Thymus (tissue), 11 donors: ENCODE measurements at regions not wholly inside any gene's neighbourhood (a gene's known extent, or its start where the extent isn't known, plus 50 kb on each side); places are given as distances from the start of the nearest gene placed in this dataset.

Experiments used
- DNase-seq, 9 donors: peaks; one replicate each; pipeline ENCODE4 v3.0.0-alpha.2; 2013; ENCODE audit warnings: low spot score in 9 of 9, low read depth in 6 of 9, missing footprints in 1 of 9
- H3K27ac ChIP-seq, 2 donors: one replicate each; pipeline ENCODE4 v1.5.1; 2013; ENCODE audit warnings: control low read depth in 1 of 2, low read depth in 1 of 2, low read length in 1 of 2, mild to moderate bottlenecking in 1 of 2, moderate library complexity in 1 of 2
- H3K27me3 ChIP-seq, 2 donors: one replicate each; pipeline ENCODE4 v1.5.1; 2013; ENCODE audit warnings: low read length in 1 of 2; ENCODE audit not compliant: control insufficient read depth in 2 of 2, insufficient read depth in 1 of 2
- H3K36me3 ChIP-seq, 2 donors: one replicate each; pipeline ENCODE4 v1.5.1; 2013; ENCODE audit warnings: low read length in 1 of 2, mild to moderate bottlenecking in 1 of 2, moderate library complexity in 1 of 2; ENCODE audit not compliant: control insufficient read depth in 2 of 2, insufficient read depth in 2 of 2
- H3K4me1 ChIP-seq, 2 donors: one replicate each; pipeline ENCODE4 v1.5.1; 2013; ENCODE audit warnings: low read length in 2 of 2; ENCODE audit not compliant: control insufficient read depth in 2 of 2, insufficient read depth in 2 of 2
- H3K4me3 ChIP-seq, 2 donors: one replicate each; pipeline ENCODE4 v1.5.1; 2013; ENCODE audit warnings: low read length in 2 of 2, control low read depth in 1 of 2, mild to moderate bottlenecking in 1 of 2
- H3K9me3 ChIP-seq, 2 donors: one replicate each; pipeline ENCODE4 v1.5.1; 2013; ENCODE audit warnings: low read length in 1 of 2, mild to moderate bottlenecking in 1 of 2; ENCODE audit not compliant: control insufficient read depth in 2 of 2, insufficient read depth in 1 of 2
- WGBS: extraction: QIAGEN DNeasy Blood & Tissue Kit; methylation state at CpG from one replicate; pipeline ENCODE4 v1.1.7; 2013; 5-methylcytosine and 5-hydroxymethylcytosine counted together
- donor health status: healthy.

DNA sequence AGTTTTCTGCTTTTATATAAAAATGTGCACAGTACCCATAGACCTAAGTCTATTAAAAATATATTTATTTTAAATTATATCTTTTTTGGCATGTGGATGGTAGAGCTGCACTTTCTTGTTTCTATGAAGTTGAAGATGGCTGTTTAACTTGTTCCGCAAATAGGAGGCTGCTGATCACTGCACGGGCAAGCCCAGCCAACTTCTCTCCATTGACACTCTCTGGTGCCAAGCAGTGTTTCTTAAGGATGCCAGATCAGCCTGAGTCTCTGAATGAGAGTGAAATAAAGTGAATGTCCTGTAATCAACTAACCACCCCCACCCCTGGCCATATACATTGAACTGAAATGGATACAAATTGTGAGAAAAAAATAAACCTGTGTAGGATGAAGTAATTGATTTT is 202.9 kb upstream of the KLHL1 start:
- 95% methylated on average over 2 of the region's 2 CpGs for WGBS
- Histone ChIP-seq H3K27me3 (no peaks in the 10 kb centered on the region), H3K4me3 (no peak overlapping the region), H3K27ac (no peak overlapping the region), H3K36me3 (no peaks in the 10 kb centered on the region), H3K9me3 (no peaks in the 10 kb centered on the region), H3K4me1 (no peaks in the 10 kb centered on the region)
- no peak for DNase-seq

DNA sequence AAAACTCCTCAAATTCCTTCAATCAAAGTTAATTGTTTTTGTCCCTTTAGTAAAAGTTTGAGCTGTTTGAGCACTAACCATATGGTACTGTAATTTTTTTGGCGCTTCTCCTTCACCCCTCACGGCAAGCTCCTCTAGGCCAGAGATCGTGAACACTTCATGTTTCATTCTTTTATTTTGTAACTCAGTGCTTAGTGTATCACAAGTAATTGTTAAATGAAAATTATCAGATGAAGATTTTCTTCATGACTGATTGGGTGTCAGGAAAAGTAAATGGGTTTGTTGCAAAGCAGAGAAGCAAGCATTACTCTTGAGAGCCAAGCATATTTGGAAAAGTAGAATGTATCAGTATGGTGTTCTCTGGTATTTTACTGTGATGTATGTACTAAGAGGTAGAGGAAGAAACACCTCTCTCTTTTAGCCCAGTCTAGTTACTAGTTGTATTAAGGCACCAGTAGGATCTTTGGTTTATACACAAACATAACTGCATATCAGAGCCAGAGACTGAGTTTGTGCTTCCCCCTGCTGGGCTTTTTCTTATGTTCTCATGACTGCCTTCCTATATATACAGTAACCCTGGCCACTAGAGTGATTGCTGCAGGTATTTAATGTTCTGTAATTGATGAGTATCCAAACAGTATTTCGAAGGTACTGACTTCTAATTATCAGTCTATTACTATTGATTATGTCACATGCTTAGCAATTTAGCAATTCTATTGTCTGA is 202.3 kb upstream of the KLHL1 start:
- 41% methylated on average over 4 of the region's 4 CpGs for WGBS
- no peaks in the 10 kb centered on the region for H3K36me3 ChIP-seq
- H3K27ac ChIP-seq: no peak overlapping the region
- no peaks in the 10 kb centered on the region for H3K4me1 ChIP-seq
- H3K27me3 ChIP-seq: no peaks in the 10 kb centered on the region
- DNase-seq: no peak
- no peaks in the 10 kb centered on the region for H3K9me3 ChIP-seq
- no peak overlapping the region for H3K4me3 ChIP-seq

DNA sequence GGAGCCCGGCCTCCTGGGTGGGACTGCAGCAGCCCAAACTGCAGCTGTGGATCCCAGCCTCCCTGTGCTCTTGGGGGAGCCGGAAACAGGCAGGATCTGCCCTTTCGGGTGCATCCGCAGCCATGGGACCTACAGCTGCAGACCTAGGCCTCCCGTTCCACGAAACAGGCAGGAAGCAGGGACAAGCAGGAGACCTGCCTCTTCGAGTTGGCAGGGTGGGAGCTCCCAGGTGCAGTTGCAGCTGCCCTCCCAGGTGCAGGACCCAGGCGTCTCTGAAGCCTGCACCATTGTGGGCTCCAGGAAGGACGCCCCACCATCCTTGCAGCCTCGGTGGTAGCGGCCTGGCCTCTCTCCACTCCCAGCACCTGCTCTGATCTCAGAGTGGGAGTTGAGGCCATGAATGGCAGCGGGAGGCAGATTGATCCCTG is 189.0 kb upstream of the KLHL1 start:
- H3K36me3 ChIP-seq: no peaks in the 10 kb centered on the region
- no peaks in the 10 kb centered on the region for H3K27me3 ChIP-seq
- H3K27ac ChIP-seq: no peak overlapping the region
- 94% methylated on average over 12 of the region's 12 CpGs for WGBS
- peaks cover 3 to 11% of the 10 kb centered on the region in 2 donors for H3K9me3 ChIP-seq
- H3K4me1 ChIP-seq: no peaks in the 10 kb centered on the region
- DNase-seq: no peak
- no peak overlapping the region for H3K4me3 ChIP-seq

DNA sequence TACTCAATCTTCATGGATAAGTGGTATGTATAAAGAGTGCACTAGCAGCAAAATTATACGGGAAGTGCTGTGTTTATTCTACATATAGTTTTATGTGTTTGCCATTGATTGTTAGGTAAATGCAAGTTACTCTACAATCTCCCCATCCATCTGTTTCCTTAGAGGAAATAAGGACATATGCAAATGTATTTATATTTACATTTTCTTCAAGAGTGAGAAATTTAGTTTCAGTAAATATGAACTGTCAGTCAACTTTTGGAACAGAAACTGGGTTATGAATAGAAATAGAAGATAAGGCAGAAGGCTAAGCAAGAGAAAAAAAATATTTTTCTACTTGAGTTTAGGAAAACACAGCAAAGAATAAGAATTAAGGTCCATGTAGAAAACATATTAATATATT is 176.1 kb upstream of the KLHL1 start:
- Histone ChIP-seq H3K9me3 (no peaks in the 10 kb centered on the region), H3K4me3 (no peak overlapping the region), H3K36me3 (no peaks in the 10 kb centered on the region), H3K4me1 (no peaks in the 10 kb centered on the region), H3K27me3 (no peaks in the 10 kb centered on the region), H3K27ac (no peak overlapping the region)
- 79% methylated on average over 1 of the region's 1 CpG for WGBS
- DNase-seq: no peak

DNA sequence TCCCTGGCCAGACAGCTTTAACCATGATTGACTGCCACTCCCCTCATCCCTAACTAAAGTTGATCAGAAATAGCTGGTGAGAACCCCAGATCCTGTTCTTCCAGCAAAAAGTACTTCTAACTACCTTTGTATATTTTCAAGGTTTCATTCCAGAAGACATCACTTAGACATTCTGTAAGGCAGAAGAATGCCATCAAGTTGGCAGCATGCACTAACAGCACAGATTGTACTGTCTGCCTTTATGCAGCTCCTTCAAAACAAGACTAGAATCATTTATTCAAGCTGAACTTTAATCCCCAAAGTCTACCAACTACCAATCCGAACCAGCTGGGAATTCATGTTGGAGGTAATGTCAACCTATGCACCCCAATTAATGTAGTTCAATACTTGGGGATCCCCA is 167.6 kb upstream of the KLHL1 start:
- Histone ChIP-seq H3K27ac (no peak overlapping the region), H3K4me3 (no peak overlapping the region), H3K27me3 (no peaks in the 10 kb centered on the region), H3K36me3 (no peaks in the 10 kb centered on the region), H3K9me3 (no peaks in the 10 kb centered on the region), H3K4me1 (no peaks in the 10 kb centered on the region)
- no peak for DNase-seq
- WGBS: 76% methylated on average over 1 of the region's 1 CpG

DNA sequence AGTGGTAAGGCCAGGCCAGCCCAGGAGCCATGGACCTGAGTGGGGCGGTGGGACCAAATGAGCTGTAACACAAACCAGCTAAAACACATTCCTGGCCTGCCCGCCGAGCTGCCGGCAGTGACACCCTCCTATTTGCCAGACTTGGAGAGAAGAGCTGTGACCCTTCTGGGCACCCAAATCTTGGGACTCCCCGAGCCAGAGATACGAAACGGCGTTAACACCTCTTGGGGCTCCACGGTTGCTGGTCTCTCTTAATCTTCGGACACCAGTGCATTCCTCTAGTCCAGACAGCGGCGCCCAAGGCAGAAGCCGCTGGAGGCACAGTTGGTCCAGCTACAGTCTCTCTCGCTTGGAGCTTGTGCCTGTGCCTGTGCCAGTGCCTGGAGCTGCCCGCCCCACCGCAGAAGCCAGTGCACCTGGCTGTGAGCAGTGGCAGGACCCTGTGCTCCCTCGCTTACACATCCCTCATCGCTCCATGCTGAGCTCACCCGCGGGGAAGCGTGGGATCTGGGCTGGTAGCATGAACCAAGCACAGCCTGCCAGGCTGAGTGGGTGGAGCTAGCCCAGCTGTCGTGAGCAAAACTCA is 147.2 kb upstream of the KLHL1 start:
- no peaks in the 10 kb centered on the region for H3K36me3 ChIP-seq
- H3K4me1 ChIP-seq: no peaks in the 10 kb centered on the region
- H3K9me3 ChIP-seq: peaks cover 0 to 10% of the 10 kb centered on the region in 2 donors
- H3K27ac ChIP-seq: no peak overlapping the region
- no peak for DNase-seq
- no peaks in the 10 kb centered on the region for H3K27me3 ChIP-seq
- WGBS: 96% methylated on average over 22 of the region's 22 CpGs
- H3K4me3 ChIP-seq: no peak overlapping the region

DNA sequence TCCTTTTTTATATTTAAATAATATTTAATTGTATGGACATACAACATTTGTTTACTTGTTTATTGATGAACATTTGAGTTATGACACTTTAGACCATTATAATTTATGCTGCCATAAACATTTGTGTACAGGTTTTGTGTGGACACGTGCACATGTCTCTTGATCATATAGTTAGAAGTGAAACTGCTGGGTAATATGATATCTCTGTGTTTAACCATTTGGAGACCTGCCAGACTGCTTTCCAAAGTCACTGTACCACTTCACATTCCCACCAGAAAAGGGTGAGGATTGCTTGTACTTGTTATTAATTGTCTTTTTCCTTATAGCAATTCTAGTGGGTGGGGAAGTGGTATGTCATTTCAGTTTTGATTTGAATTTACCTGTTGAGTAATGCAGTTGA is 145.6 kb upstream of the KLHL1 start:
- H3K4me3 ChIP-seq: no peak overlapping the region

DNA sequence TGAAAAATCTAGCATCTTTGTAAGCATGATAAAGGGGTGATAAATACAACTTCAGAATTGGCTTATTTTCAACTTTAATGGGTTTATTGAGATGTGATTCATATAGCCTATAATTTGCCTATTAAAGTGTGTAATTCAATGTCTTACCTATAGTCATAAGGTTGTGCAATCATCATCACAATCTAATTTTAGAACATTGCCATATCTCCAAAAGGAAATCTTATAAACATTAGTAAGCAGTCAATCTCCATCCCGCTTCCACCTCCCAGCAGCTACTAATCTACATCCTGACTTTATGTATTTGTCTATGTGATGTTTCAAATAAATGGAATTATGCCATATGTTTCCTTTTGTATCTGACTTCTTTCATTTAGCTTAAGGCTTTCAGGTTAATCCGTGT is 145.2 kb upstream of the KLHL1 start:
- H3K4me1 ChIP-seq: no peaks in the 10 kb centered on the region
- no peak for DNase-seq
- H3K27ac ChIP-seq: no peak overlapping the region
- H3K27me3 ChIP-seq: no peaks in the 10 kb centered on the region
- H3K9me3 ChIP-seq: peaks cover 0 to 10% of the 10 kb centered on the region in 2 donors
- no peak overlapping the region for H3K4me3 ChIP-seq
- 93% methylated on average over 2 of the region's 2 CpGs for WGBS
- H3K36me3 ChIP-seq: no peaks in the 10 kb centered on the region

More for the DNA sequence above, 145.6 kb upstream of the KLHL1 start:
- no peaks in the 10 kb centered on the region for H3K36me3 ChIP-seq
- peaks cover 0 to 10% of the 10 kb centered on the region in 2 donors for H3K9me3 ChIP-seq
- H3K27me3 ChIP-seq: no peaks in the 10 kb centered on the region
- 79% methylated on average over 1 of the region's 1 CpG for WGBS
- DNase-seq: no peak
- no peaks in the 10 kb centered on the region for H3K4me1 ChIP-seq
- no peak overlapping the region for H3K27ac ChIP-seq

DNA sequence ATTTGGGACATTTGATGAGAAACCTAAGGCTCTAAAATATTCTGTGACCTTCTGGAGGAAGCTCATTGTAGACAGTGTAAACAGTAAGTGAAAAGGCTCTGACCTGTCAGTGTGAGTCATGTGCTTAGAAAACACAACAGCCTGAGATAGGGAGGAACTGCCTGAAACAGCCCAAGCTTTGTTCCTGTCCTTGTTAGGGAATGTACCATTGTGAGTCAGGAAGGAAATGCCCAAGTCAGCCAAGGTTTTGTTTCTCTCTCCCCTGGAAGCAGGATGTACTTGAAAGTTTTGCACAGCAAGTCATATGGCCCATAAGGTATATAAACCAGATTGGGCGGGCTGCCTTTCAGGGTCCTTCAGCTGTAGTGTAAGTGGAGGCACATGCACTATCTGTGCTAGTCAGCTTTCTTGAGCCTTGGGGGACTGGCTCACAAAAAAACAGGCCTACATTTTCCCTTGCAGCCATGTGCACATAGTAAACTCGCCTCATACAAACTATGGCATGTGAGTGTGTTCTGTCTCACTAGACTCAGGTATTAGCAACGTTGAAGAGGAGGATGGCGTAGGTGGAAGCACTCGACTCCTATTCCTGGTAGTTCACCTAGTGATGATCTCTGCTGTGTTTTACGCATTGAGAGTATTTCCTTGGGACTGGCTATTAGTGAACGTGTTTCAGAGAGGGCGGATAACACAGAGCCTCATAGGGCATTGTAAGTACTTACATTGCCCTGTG is 141.2 kb upstream of the KLHL1 start:
- Histone ChIP-seq H3K36me3 (no peaks in the 10 kb centered on the region), H3K9me3 (no peaks in the 10 kb centered on the region)
- WGBS: 94% methylated on average over 8 of the region's 8 CpGs

More for the DNA sequence above, 141.2 kb upstream of the KLHL1 start:
- Histone ChIP-seq H3K4me3 (no peak overlapping the region), H3K4me1 (no peaks in the 10 kb centered on the region), H3K27me3 (no peaks in the 10 kb centered on the region), H3K27ac (no peak overlapping the region)
- no peak for DNase-seq
